MM.1S (cell line): ENCODE measurements at regions not wholly inside any gene's neighbourhood (a gene's known extent, or its start where the extent isn't known, plus 50 kb on each side); places are given as distances from the start of the nearest gene placed in this dataset.

ENCODE experiments used
- CTCF ChIP-seq: fragments of 300-600 bp; sonication (generic); IDR thresholded peaks from 2 replicates; pipeline ENCODE4 v1.5.1; 2016; ENCODE audit warnings: antibody characterized with exemption, low read length, mixed read lengths
- EZH2 ChIP-seq: fragments of 300-600 bp; sonication (generic); optimal IDR thresholded peaks from 2 replicates; pipeline ENCODE3; 2017; ENCODE audit warnings: low read depth, mild to moderate bottlenecking, antibody characterized with exemption, low read length, mixed read lengths

- TF ChIP-seq CTCF = no peak
- no peak for TF ChIP-seq EZH2
Observed at GRCh38 chr6:147852772-147853171, 344.3 kb downstream of the SAMD5 start.
